Nephron progenitor cell (in vitro differentiated cells): ENCODE measurements at regions not wholly inside any gene's neighbourhood (a gene's known extent, or its start where the extent isn't known, plus 50 kb on each side); places are given as distances from the start of the nearest gene placed in this dataset.

ENCODE experiments used
- DNase-seq: peaks from one replicate; pipeline ENCODE4 v3.0.0; 2021
- H3K27ac Mint-ChIP-seq: 2 replicates; pipeline ENCODE4 v1.8.0; 2021; ENCODE audit warnings: mild to moderate bottlenecking, moderate library complexity, mixed read lengths
- H3K27me3 Mint-ChIP-seq: 2 replicates; pipeline ENCODE4 v1.8.0; 2021; ENCODE audit warnings: mild to moderate bottlenecking, low read depth, mixed read lengths; ENCODE audit not compliant: poor library complexity
- H3K36me3 Mint-ChIP-seq: 2 replicates; pipeline ENCODE4 v1.8.0; 2021; ENCODE audit warnings: low read depth, mixed read lengths
- H3K4me1 Mint-ChIP-seq: 2 replicates; pipeline ENCODE4 v1.8.0; 2021; ENCODE audit warnings: mixed read lengths
- H3K4me3 Mint-ChIP-seq: 2 replicates; pipeline ENCODE4 v1.8.0; 2021; ENCODE audit warnings: mild to moderate bottlenecking, moderate library complexity, mixed read lengths
- H3K9me3 Mint-ChIP-seq: 2 replicates; pipeline ENCODE4 v1.8.0; 2021; ENCODE audit warnings: mild to moderate bottlenecking, moderate library complexity, mixed read lengths
- TF ChIP-seq, protein P1 (sequence below): fragments of 200-600 bp; sonication (generic); IDR thresholded peaks from 2 replicates; pipeline ENCODE4 v1.5.0; 2021; ENCODE audit warnings: antibody characterized with exemption

DNA sequence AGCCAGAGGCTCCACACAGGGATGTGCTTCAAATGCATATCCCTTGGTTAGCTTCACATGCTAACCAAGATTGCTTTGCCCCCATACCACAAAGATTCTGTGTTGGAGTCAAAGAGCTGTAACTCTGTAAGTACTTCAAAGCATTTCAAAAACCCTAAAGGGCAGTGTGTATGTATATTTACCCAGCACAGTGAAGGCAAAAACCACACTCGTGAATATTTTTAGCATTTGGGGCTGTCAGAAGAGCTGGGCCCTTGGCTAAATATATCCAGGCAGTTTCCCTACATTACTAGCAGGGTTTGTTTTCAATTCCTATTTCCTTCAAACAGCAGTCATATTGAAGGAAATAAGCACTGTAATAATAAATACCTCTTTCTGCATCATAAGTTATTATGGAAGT is 84.2 kb upstream of the STEAP1B start:
- Mint-ChIP-seq H3K36me3 (no peaks in the 10 kb centered on the region), H3K4me3 (no peak overlapping the region), H3K27ac (no peak overlapping the region), H3K9me3 (no peaks in the 10 kb centered on the region), H3K27me3 (peaks cover 3% of the 10 kb centered on the region), H3K4me1 (peaks cover 14% of the 10 kb centered on the region)
- TF ChIP-seq, protein P1, sequence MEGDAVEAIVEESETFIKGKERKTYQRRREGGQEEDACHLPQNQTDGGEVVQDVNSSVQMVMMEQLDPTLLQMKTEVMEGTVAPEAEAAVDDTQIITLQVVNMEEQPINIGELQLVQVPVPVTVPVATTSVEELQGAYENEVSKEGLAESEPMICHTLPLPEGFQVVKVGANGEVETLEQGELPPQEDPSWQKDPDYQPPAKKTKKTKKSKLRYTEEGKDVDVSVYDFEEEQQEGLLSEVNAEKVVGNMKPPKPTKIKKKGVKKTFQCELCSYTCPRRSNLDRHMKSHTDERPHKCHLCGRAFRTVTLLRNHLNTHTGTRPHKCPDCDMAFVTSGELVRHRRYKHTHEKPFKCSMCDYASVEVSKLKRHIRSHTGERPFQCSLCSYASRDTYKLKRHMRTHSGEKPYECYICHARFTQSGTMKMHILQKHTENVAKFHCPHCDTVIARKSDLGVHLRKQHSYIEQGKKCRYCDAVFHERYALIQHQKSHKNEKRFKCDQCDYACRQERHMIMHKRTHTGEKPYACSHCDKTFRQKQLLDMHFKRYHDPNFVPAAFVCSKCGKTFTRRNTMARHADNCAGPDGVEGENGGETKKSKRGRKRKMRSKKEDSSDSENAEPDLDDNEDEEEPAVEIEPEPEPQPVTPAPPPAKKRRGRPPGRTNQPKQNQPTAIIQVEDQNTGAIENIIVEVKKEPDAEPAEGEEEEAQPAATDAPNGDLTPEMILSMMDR: no peak
- no peak for DNase-seq

DNA sequence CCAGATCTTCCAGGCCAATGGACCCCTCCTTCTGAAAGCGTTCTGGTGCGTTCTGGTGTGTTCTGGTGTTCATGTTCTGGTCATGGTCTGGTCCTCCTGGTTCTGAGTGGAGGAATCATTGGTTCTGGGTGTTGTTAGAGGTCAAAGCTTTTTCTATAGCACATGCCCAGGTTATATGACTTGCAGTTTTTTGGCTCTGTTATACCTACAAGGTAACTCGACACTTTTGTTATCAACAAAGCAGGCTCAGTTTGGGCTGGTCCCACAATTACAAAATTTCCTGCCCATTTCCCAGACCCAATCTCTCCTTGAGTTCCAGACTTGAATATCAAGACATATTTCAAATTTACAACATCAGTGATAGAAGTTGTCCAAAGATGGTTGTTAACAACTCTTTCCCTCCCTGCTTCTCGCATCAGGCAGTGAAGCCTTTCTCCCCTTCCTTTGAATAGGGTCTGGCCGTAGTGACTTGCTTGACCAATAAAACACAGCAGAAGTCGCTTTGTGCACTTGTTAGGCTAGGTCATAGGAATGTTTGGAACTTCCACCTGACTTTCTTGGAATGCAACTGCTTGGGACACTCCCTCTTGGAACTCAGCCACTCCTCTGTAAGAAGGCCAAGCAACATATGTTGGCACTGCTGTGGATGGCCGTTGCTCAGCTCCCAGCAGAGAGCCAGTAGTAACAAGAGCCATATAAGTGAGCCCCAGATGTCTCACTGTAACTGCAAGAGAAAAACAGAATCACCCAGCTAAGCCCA is 83.1 kb upstream of the STEAP1B start:
- no peak for DNase-seq
- H3K4me1 Mint-ChIP-seq: peaks cover 21% of the 10 kb centered on the region
- no peak overlapping the region for H3K4me3 Mint-ChIP-seq
- H3K27ac Mint-ChIP-seq: no peak overlapping the region
- H3K36me3 Mint-ChIP-seq: peaks cover 1% of the 10 kb centered on the region
- peaks cover 3% of the 10 kb centered on the region for H3K27me3 Mint-ChIP-seq
- TF ChIP-seq, protein P1: no peak
- peaks cover 9% of the 10 kb centered on the region for H3K9me3 Mint-ChIP-seq

DNA sequence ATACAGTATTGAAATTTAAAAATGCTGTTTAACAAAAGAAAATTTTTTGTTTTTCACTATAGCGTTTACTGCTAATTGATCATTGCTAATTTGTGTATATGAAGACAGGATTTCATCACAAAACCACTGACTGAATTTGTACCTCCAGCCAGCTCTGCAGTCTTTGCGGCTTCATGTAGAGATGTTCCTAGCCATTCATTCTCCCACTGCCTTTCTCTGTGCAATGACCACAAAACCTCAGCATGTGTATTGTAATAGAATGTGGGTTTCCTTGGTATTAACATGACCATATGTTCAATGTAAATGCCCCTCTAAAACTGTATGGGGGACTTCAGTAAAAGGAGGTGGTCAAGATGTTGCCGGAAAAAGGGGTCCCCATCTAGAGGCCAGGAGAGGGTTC is 81.1 kb upstream of the STEAP1B start:
- TF ChIP-seq, protein P1: no peak
- H3K4me1 Mint-ChIP-seq: peaks cover 30% of the 10 kb centered on the region
- DNase-seq: no peak

DNA sequence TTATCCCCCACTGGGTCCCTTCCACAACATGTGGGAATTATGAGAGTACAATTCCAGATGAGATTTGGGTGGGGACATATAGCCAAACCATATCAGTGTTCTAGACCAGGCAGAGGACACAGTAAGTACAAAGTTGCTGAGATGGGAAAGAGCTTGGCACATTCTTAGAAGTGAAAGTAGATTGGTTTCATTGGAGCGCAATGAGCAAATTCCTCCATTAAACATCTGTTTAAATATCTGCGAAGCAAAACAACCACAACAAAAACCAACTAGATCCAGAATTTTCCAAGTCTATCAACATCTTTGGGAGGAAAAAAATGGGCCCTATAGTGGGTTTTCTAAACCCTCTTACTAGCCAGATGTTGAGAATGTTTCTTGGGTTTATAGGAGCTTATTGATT is 80.0 kb upstream of the STEAP1B start:
- Mint-ChIP-seq H3K36me3 (peaks cover 5% of the 10 kb centered on the region), H3K27me3 (peaks cover 4% of the 10 kb centered on the region), H3K4me1 (peaks cover 30% of the 10 kb centered on the region), H3K27ac (no peak overlapping the region), H3K9me3 (peaks cover 11% of the 10 kb centered on the region), H3K4me3 (no peak overlapping the region)
- no peak for DNase-seq
- TF ChIP-seq, protein P1: no peak

More for the DNA sequence above, 81.1 kb upstream of the STEAP1B start:
- Mint-ChIP-seq H3K4me3 (no peak overlapping the region), H3K36me3 (peaks cover 5% of the 10 kb centered on the region), H3K27me3 (peaks cover 4% of the 10 kb centered on the region), H3K27ac (no peak overlapping the region), H3K9me3 (peaks cover 11% of the 10 kb centered on the region)

DNA sequence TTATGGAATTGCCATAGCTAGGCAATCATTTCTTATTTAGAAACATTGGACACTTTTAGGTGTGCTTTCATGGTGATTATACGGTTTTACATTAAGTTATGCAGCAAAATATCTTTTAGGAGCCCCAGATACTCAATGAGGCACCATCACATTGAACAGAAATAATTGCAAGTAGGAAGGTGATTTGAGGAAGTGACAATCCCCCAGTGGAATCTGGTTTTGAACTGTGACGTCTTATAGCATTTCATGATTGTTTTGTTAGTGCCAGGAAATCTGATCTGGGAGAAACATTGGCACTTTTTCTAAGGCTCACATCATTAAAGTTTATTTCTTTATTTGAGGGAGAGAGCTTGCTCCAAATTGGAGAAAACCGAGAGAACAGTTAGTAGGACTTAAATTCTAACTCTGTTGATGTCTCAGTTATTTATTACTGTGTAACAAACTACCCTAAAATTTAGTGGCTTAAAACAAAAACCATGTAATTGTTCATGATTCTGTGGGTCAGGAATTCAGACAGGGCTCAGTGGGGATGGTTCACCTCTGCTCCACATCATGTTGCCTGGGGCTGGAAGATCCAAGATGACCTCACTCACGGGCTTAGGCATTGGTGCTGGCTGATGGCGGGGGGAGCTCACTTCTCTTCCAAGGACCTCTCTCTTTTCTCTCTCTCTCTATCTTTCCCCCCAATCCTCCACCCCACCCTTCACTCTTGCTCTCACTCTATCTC is 78.2 kb upstream of the STEAP1B start:
- no peak overlapping the region for H3K4me3 Mint-ChIP-seq
- peaks cover 11% of the 10 kb centered on the region for H3K9me3 Mint-ChIP-seq
- TF ChIP-seq, protein P1: no peak
- H3K27me3 Mint-ChIP-seq: peaks cover 4% of the 10 kb centered on the region
- no peak for DNase-seq
- peaks cover 5% of the 10 kb centered on the region for H3K36me3 Mint-ChIP-seq
- H3K27ac Mint-ChIP-seq: no peak overlapping the region
- peaks cover 25% of the 10 kb centered on the region for H3K4me1 Mint-ChIP-seq
